Stimulated activated CD4-positive, alpha-beta T cell treated with anti-CD3 and anti-CD28 coated beads, Interleukin-2, amount 100 ng/mL, for 4 hours (primary cell): ENCODE measurements at regions not wholly inside any gene's neighbourhood (a gene's known extent, or its start where the extent isn't known, plus 50 kb on each side); places are given as distances from the start of the nearest gene placed in this dataset.

Experiments used
- DNase-seq: peaks from one replicate; pipeline ENCODE4 v3.0.0-alpha.2; 2020; ENCODE audit warnings: low read depth

DNA sequence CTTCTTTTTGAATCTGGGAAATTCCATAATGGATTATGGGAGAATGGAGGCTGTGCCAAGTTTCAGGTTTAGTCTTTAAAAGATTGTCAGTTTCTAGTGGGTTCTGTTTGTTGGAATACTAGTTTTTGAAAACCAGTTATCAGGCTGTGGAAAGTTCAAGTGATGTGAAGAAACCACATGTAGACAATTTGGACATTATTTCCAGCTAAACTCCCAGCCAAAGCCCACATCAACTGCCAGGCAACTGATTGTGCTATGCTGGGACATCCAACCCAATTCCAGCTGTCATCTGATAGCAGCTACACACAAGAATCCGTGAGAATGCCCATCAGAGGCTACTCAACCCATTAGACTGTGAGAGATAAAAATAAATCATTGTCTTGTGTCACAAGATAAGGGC lies 546.1 kb upstream of the ADAMTS5 start:
- no peak for DNase-seq

DNA sequence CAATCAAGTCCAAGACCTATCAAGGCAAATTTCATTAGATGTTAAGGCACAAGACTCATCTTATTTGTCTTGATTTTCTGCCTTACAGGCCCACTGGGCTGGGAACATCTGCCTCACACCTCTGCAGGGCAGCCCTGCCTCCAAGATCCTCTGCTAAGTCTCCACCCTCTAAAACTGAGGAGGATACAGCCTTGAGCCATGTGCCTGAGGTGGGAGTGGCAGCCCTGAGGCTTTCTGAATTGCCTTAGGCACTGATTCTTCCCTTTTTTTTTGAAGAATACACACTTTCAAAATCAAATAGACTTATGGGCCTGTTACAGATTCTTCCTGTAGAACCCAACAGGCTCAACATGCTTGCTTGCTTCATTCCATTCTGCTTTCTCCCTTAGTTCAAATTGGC lies 544.3 kb upstream of the ADAMTS5 start:
- no peak for DNase-seq

DNA sequence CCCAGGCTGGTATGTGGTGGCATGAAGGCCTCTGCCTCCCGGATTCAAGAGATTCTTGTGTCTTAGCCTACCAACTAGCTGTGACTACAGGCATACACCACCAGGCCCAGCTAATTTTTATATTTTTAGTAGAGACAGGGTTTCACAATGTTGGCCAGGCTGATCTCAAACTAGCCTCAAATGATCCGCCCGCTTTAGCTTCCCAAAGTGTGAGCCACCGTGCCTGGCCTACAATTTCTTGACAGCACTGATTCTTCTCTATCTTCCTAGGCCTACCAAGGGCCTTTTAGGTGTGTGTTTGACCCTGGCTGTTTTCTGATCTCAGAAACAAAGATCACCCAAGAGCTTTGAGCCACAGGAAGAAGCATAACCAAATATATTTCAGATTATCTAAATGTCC lies 540.8 kb upstream of the ADAMTS5 start:
- DNase-seq = no peak

DNA sequence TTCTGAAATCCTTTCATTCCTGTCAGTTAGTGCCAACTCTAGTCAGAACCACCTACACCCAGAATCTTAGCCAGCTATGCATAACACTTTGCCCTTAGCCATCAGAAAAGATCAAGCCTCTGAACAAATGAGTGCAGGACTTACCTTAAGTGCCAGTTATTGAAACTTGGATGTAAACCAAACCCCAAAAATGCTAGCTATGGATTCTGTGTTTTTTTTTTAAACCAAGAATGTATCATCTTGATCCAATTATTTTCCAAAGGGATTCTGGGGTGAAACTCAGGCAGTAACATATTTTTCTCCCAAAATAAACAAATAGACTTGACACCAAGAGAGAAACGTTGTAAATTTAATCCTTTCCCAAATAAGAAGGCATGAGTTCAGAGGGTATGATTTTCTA lies 538.6 kb upstream of the ADAMTS5 start:
- DNase-seq = no peak

DNA sequence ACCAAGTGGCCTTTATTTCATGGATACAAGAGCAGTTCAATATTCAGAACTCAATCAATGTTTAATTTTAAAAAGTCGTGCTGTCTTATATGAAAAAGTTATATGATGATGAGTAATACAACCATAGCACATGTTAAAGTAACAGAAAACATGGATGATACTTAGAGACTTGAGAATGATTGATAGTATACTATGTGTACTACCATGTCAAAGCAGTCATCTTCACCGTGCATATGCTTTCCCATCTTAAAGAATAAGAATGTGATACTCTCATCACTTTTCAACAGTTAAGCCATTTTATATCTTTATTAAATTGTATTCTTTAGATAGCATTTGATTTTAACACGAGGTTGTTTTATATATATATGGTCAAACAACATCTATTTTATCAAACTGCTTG lies 535.9 kb upstream of the ADAMTS5 start:
- no peak for DNase-seq

DNA sequence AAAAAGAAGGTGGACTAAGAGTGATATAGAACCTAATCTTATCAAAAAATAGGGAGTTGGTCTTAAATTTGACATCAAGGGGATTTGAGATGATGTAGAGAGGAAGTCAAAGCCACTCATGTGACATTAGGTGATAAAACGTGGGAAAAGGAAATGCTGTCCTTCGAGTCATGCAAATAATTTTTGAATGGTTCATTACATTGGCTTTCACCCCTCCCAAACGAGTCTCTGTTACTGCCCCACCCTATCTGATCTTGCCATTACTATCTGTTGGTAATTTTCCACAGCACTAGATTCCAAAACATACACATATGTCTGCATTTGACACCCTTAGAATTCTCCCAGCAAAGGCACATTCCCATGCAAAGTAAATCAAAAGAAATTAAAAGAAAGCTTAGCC lies 531.1 kb upstream of the ADAMTS5 start:
- DNase-seq = no peak

DNA sequence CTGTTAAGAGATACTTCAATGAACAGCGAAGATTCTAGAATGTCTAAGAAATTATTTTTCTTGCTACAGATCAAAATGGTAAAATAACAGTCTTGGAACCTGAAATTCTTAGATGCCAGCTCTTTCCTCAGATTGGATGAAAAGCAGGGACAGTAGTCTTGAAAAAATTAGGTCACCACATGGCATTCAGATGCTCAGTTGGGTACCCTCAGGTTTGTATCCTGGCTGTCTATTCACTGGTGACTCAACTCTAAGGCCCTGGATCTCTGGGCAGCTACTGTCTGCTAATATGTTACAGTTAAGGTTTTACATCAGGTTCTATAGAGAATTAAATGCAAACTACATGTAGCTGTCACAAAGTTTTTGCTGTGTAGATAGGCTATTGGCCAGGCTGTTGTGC lies 528.9 kb upstream of the ADAMTS5 start:
- no peak for DNase-seq

DNA sequence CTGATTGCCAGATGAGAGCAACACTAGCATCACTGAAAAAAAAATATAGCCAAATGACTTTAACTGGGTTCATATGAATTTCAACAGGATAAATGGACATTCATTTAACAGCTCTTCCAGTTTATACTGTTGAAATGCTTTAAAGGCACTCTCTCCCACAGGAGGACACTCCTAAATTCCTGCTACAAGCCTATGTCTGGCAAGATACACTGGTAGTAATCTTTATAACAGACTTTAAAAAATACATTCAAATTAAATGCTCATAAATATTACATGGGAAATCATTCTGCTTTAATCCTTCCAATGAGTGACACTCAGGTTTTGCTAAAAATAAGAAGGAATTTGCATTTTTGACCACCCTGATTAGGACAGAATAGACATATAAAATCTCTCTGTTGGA lies 526.7 kb upstream of the ADAMTS5 start:
- no peak for DNase-seq

DNA sequence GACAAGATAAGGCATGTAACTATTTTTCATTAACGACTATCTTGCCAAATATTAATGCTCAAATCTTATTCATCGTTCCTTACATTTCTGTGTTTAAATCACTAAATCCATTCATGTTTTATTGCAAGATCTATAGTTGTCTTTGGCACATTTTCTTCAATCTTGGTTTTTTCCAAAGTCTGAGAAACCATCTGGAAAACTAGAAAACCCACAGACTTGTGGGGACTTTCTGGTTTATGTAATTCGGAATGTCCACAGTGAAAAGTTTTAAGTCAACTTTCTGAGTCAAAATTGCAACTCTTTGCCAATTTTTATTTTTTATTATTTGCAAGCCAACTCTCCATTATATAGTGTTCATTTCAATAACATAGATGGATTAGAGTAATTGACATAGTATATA lies 520.8 kb upstream of the ADAMTS5 start:
- DNase-seq = no peak

DNA sequence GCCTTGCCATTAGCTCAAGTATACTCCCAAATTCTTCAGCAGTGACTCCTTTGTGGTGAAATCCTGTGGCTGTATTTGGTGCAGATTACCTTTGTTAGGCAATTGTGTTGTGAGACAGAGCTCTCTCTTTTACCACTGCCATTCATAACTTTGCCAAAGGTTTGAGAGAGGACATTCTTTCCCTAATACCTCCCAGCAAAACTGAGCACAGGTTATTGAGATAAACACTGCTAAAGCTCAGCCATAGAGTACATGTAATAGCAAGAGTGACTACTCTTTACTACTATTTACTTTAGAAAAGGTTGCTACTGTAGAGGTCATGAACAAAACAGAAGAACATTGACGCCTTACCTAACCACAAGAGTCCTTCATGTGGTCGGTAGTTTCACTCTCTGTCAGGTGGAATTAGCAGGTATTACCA lies 514.0 kb upstream of the ADAMTS5 start:
- DNase-seq = no peak

DNA sequence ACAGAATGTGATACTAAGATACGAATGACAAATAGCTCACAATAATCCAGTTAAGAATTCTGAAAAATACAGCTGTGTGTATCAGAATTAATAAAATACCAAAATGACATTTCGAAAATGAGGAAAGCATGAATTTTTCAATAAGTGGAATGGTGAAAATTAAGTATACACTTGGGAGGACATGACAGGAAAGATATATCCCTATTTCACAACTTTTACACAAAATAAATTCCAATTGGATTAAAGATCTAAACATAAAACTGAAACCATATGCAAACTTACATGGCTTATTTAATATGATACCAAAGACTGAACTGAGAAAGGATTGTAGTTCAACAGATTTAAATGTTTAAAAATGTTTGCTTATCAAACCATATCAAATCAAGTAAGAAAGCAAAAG lies 510.4 kb upstream of the ADAMTS5 start:
- no peak for DNase-seq

DNA sequence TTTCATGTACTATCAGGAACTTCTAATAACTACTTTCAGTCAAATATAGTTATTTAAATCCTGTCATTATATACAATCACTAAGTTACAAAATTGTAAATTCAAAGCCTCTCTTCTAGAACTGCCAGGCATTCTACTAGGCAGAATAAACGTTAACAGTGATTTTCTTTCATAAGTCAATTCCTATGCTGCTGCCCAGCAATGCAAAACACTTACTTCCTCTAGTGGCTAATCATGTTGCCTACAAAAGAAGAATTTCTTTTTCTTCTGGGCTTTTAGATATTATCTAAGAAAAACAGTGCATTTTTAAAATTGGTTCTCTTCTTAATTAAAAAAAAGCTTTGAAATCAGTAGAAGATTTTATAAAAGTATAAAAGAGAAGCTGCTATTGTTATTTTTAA lies 509.8 kb upstream of the ADAMTS5 start:
- no peak for DNase-seq

DNA sequence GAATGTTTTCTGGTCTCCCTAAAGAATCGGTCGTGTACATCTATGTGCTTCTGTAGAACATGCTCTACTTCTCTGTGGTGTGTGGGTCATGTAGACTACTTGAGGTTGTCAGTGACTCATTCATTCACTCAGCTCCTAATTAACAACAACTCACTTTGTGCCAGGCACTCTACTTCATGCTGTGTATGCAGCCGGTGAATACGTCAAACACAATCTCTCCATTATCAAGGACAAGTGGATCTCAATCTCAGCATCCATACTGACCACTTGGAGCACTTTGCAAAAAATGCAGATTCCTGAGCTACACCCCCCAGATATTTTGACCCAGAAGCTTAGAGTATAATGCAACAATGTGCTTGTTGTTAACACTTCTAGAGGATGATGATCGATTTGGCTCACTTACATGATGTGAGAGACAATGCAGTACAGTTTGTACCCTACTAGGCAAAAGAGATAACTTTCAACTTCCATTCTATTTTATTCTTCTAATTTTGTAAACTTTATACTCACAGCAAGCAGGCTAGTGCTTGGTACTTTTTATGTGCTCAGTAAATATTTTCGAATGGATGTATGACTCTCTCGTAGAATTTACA lies 508.6 kb upstream of the ADAMTS5 start:
- DNase-seq = no peak

DNA sequence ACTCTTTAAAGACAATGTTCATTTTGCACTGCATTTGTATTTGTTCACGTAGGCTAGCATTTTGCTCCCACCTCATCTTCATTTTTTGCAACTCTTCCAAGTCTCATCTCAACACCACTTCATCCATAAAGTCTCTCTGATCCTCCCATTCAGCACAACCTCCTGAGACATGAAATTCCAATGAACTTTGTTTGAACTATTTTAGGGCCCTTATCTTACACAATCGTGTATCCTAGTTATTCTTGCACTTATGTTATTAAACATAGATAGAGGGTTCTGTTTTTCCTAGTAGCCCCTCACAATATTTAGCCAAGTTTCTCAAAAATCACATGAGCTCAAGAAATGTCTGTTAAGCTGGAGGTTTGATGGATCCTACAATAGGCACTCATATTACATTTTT lies 500.5 kb upstream of the ADAMTS5 start:
- DNase-seq = no peak

DNA sequence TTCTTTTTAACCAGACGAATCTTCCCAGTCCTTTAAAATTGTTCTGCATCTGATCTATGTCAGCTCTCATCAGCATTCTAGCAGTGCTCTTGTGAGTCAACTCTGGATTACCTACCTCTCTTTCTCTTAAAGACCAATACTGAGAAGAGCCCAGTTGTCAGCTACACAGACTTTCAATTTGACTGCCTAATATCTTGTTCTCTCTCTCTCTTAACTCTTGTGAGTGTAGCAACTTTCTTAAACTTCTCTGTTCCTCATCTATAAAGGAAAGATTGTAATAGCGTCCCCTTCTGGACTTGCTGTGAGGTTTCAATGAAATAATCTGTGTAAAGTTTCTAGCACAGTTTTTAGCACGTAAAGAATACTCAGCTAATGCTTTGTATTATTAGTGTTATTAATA lies 499.3 kb upstream of the ADAMTS5 start:
- DNase-seq = no peak

DNA sequence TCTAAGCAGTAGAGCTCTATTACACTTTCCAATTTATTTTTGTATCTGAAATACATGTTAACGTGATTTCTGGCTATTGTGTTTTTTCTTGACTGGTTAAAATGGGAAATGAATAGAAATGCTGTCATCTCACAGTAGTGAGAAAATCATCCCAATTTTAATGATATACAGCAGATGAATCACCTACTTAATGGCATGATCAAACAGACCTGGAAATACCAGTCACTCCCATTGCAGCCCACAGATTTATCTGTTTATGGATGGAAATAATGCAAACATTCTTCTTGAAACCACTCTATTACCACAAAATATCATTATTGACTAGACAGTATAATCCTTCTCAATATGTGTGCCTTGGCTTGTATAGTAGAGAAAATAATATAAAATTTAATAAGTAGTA lies 497.8 kb upstream of the ADAMTS5 start:
- no peak for DNase-seq

DNA sequence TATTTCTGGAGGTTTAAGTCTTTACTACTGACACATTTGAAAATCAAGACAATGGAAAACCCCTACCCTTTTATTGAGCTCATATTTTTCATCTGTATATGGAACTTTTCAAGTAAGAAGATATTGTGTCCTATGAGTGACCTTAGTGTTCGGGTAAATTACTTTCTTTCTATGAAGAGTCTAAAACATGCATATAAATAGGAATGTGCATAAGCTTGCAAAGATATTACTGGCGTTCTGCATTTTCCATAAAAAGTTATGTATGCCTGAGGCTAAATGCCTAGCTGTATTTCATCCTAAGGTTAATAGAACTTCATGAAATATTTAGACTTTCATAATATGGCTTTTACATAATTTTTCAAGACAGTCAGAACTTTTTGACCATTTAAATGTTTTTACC lies 495.8 kb upstream of the ADAMTS5 start:
- DNase-seq = no peak

DNA sequence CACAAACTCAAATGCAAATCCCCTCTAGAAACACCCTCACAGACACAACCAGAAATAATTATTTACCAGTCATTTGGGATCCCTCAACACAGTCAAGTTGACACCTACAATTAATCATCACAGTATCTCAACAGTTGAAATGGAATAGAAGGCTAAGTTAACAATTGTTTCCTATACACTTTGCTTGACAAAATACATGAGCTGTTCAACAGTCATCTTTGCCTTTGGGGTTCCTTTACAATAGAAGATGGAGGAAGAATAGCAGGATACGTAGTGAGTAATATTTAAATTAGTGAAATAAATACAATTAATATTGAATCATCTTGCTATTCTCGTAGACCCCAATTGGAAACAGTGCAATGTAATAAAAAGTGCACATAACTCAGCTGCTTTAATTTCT lies 487.3 kb upstream of the ADAMTS5 start:
- no peak for DNase-seq

DNA sequence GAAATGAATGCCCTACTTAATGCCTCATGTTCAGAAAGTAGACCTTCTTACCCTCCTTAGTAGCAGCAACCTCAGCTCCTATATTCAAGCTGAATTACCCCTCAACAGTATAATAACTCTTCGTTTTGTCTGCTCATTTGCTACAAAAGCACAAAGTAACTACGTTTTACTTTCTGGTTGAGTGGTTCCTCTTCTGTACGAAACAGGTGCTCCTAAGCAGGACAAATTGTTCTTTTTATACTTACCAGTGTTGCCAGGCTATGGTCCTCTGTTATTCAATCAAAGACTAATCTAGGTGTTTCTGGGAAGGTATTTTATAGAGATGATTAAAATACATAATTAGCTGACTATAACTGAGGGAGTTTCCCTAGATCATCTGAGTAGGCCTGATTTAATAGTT lies 484.2 kb upstream of the ADAMTS5 start:
- no peak for DNase-seq

DNA sequence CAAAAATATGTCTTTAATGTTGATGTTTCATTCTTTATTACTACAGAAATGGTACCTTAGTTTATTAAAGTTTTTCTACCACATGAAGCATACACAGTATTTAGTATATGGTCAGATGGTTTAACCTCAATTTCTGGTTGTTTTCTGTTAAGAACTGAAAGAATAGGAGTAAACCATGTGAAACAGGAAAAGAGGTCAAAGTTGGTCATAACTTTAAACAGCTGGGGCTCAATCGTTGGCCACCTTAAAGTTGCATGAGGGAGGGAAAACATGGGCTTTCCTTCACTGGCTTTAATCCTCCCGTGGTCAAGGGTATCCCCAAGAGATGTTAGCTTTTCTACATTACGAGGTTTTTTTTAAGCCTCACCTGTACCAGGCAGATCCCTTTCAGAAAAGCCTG lies 483.3 kb upstream of the ADAMTS5 start:
- DNase-seq = no peak

DNA sequence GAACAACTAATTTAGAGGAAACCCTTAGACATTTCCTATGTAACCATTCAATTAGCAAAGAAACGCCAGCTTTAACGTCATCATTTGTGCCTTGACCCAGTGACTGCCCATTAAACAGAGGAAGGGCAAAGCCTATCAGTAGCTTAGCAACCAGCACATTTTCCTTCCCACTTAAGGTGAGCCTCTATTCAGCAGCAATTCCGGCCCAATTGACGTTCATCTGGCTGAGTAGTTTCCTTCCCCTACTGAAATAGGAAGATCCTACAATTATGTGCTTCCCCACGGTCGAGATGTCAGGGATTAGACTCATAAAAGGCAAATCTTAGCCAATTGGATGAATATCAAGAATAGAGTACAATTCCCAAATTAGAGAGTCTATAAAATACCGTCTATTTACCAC lies 482.1 kb upstream of the ADAMTS5 start:
- DNase-seq = no peak

DNA sequence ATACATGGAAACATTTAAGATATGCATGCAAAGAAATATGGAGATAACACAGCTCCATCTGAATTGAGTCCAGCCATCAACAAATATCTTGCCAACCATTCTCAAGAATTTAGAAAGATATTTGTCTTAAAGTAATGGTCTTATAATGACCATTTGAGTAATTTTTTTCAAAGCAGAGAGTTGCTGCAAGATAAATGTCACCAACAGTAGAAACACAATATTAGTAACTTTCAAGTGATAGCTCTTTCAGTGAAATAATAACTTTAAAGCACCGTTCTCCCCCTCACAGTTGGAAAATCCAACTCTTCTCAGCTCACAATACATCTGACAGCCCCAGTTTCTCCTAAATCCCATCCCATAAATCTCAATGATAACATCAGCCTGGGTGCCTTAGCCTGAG lies 481.0 kb upstream of the ADAMTS5 start:
- no peak for DNase-seq

DNA sequence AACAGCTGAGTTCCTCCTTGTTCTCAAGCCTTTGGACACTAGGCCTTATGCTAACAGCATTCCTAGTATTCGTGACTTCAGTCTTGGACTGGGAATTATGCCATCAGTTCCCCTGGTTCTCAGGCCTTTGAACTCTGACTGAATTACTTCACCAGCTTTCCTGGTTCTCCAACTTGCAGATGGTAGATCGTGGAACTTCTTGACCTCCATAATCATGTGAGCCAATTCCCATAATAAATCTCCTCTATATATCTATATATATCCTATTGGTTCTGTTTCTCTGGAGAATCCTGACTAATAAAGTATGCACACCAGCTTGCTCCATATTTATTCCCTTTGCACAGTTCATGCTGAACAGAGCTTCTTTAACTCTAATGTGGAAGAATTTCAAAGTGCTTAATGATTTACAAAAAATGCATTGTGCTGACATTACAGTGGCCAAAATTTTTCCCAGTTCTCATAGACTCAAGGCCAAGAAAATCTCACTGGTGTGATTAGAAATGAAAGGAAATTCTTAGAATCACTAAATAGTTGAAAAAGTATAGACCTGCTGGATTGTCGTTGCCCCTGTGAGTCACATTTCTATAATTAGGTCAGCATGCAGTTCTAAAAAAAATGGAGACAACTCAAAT lies 462.9 kb upstream of the ADAMTS5 start:
- DNase-seq = no peak

DNA sequence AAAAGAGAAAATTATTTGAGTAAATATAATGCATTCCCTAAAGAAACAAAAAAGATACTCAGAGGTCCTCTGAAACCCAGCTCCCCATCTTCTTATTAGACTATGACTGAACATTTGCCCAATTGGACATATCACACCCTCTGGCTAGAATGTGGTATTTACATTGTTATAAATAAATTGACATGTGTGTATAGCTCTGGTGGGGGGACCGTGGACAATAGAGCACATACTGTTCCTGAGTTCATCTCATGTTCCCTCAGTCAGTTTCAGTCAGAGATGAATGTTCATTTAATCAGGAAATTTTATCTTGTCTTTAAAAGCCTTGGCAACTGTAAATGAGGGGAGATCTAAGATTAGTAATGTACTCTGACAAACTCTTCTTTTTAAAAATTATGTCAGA lies 459.3 kb upstream of the ADAMTS5 start:
- DNase-seq = no peak

DNA sequence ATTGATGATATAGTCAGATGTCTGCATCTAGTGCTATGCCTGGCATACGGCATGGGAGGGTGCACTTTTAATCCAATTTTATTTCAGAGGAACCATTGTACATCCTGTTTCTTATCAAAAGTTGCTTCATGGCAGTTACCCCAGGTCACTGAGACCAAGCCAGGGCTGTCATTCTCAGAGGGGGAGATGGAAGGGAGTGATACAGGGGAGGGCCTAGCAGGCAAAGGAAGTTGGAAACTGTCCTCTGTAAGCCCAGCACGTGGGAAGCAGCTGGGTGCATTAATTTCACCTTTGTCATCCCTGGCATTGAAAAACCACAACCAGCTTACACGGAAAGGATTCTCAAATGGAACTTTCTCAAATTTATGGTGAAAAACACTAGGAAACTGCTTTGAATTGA lies 458.7 kb upstream of the ADAMTS5 start:
- DNase-seq = no peak
